AG10803 (cell line): ENCODE measurements at regions not wholly inside any gene's neighbourhood (a gene's known extent, or its start where the extent isn't known, plus 50 kb on each side); places are given as distances from the start of the nearest gene placed in this dataset.

Source experiments
- DNase-seq: peaks from one replicate; pipeline ENCODE4 v3.0.0; 2010; ENCODE audit warnings: low read depth
- H3K4me3 ChIP-seq: 2 replicates; pipeline ENCODE4 v1.5.1; 2011; ENCODE audit warnings: mild to moderate bottlenecking, low read length, control low read depth
- TF ChIP-seq, protein P1 (sequence below): conservative IDR thresholded peaks from 2 replicates; pipeline ENCODE4 v1.5.1; 2011; ENCODE audit warnings: mild to moderate bottlenecking, low read length, control low read depth, inconsistent platforms

DNA sequence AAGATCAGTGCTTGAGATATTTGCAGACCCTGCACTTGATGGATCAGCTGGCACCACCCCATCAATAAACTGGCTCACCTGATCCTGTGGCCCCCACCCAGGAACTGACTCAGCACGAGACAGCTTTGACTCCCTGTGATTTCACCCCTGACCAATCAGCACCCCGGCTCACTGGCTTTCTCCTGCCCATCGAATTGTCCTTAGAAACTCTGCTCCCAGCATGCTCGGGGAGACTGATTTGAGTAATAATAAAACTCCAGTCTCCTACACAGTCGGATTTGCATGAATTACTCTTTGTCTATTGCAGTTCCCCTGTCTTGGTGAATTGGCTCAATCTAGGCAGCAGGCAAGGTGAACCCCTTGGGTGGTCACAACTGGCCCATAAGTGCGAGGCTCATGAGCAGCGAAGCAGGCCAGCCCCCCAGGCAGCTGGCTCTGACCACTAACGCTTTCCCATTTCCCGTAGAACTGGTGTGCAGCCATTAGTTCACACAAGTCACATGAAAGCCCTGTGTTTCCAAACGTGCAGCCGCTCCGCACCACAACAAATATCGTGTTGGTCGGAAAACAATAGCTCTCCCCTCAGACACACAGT is 79.6 kb downstream of the RSPH3 start:
- TF ChIP-seq, protein P1, sequence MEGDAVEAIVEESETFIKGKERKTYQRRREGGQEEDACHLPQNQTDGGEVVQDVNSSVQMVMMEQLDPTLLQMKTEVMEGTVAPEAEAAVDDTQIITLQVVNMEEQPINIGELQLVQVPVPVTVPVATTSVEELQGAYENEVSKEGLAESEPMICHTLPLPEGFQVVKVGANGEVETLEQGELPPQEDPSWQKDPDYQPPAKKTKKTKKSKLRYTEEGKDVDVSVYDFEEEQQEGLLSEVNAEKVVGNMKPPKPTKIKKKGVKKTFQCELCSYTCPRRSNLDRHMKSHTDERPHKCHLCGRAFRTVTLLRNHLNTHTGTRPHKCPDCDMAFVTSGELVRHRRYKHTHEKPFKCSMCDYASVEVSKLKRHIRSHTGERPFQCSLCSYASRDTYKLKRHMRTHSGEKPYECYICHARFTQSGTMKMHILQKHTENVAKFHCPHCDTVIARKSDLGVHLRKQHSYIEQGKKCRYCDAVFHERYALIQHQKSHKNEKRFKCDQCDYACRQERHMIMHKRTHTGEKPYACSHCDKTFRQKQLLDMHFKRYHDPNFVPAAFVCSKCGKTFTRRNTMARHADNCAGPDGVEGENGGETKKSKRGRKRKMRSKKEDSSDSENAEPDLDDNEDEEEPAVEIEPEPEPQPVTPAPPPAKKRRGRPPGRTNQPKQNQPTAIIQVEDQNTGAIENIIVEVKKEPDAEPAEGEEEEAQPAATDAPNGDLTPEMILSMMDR, result no peak

DNA sequence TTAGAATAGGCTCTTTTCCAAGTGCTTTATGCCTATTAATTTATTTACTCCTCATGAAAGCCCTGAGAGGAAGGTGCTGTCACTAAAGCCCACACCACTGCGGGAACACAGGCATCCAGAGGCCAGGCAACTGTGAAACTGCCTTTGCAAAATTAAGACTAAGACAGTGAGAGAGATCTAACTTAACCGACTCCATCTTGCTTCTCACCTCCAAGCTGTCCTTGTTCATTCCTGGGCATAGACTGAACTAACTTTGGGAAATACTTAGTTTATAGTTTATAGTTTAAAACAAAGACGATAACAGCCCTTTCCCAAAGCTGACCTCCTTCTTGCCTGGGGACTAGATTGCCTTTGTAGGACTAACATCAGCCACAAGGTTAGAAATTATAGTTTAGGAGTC is 80.1 kb downstream of the RSPH3 start:
- TF ChIP-seq, protein P1, result no peak
- DNase-seq, result no peak

More for the DNA sequence above, 79.6 kb downstream of the RSPH3 start:
- no peak overlapping the region for H3K4me3 ChIP-seq
- no peak for DNase-seq

DNA sequence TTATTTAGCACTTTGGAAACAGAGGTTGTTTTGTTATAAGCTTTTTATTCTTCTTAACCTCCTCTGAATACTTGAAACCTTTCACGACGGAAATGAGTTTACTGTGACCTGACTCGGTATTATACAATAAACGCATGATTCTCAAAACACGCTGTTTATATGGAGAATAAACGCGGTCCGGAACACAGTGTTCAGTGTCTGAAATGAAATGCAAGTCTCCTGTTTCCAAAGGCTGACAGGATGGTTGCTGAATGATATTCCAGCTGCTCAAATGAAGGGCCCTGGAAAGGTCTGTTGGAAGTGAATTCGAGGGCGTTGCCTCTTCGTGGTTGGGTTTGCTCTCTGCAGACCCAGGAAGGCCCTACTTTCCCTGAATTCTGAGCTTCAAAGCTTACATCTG is 83.4 kb downstream of the RSPH3 start:
- DNase-seq, result no peak
- no peak overlapping the region for H3K4me3 ChIP-seq
- TF ChIP-seq, protein P1, result no peak

More for the DNA sequence above, 80.1 kb downstream of the RSPH3 start:
- H3K4me3 ChIP-seq, result no peak overlapping the region

DNA sequence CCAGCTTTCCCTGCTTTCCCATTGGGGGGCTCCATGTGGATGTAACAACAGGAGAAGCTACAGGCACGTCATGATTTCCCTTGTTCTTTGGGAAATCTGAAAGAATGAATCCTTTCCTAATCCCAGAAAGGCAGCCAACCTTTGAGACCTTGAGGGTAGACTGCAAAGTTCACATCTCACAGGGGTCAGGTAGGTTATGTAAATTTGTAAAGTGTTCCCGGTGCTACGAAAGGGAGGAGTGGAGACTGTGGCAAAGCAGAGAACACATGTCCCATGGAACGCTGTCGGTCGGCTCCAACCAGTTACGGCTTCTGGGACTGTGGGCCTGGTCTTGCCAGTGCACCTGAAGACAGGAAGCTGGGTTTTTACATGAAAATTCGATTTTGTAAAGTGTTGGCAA is 85.1 kb downstream of the RSPH3 start:
- TF ChIP-seq, protein P1, result no peak
- H3K4me3 ChIP-seq, result no peak overlapping the region
- no peak for DNase-seq

DNA sequence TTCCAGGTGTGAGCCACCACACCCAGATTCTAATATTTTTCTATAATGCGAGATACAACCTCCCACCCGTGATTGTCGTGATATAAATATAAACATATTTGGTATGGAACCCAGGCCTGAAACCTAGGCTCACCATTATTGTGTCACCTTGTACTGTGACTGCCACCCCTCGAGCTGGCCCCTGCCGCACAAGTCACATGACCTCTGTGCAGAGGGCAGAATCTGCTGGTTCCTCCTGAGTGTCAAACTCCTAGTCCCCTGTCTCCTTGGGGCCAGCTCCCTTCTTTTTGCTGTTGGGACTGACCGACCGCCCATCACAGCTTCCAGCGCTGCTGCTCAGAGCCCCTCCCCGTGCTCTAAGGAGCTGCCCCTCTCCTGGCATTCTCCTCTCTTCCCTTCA is 86.4 kb downstream of the RSPH3 start:
- DNase-seq, result no peak
- no peak overlapping the region for H3K4me3 ChIP-seq
- TF ChIP-seq, protein P1, result no peak

DNA sequence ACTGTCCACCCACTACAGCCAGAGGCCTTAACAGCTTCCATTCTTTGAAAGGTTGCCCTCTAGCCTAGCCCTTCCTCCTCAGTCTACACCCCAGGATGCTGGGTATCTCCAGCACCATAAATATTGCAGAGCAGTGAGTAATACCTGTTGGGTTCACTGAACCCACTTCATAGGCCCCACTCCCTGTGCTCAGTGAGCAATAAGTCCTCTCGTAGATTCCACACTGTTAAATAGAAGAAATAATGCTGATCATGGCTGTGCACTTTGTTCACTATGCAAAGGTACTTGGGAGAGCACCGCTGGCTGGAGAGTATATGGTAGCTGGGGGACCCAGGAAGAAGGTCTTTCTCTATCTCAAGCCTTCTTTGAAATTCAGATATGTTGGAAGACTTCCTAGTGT is 87.3 kb downstream of the RSPH3 start:
- no peak overlapping the region for H3K4me3 ChIP-seq
- no peak for DNase-seq
- TF ChIP-seq, protein P1, result no peak

DNA sequence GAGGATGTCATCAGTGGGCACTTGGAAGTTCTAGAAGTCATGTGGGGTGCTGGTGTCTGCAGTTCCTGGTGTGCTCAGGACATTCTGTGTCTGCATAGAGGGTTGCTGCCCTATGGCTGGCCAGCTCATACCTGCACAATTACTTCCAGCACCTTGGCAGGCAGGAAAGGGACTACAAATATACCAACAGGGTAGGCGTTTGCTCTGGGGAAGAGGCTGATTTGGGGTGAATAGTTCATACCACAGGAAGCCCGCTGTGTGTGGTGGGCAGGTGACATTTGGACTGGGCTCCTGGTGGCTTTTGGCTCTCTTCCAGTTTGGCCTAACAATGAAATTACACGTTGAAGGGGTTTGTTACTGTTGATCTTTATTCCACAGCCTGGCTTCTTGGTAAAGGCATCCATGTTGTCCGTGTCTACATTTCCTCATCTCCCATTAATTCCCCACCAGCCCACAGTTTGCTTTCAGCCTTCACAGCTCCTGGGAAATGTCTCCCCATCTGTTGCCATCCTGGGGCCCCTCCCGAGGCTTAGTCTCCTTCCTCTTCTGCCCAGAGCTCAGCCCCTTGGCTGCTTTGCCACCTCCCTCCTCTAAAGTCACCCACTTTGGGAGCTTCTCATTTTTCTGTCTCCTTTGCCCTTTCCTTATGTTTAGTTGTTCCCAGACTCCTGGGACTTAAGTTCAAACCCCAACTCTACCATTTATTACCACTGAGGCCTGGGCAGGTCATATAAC is 88.1 kb downstream of the RSPH3 start:
- TF ChIP-seq, protein P1, result no peak
- no peak for DNase-seq
- H3K4me3 ChIP-seq, result no peak overlapping the region
